ENCODE measurements at regions not wholly inside any gene's neighbourhood (a gene's known extent, or its start where the extent isn't known, plus 50 kb on each side); places are given as distances from the start of the nearest gene placed in this dataset.
A peak's percentile ranks its signal among the peaks of the same experiment; 100 is the strongest.

GRCh38 chr16:88285514-88285822 is 97.3 kb upstream of the ZNF469 start:
- H3K79me1 ChIP-seq (replicated peaks; ENCODE audit: low read length, poor library complexity, severe bottlenecking): no peaks in the 10 kb centered on the region
- H3K4me1 ChIP-seq (ENCODE audit: control insufficient read depth, insufficient read depth, low read depth, low read length): peaks cover 2% of the 10 kb centered on the region
- peak overlapping the region; percentile 23 for H4K91ac ChIP-seq (ENCODE audit: low read length)
- H2BK5ac ChIP-seq (ENCODE audit: low read depth, low read length, poor library complexity, severe bottlenecking): no peak overlapping the region
- no peak overlapping the region for H2BK15ac ChIP-seq (ENCODE audit: low read depth, poor library complexity, severe bottlenecking)
- H3K4me2 ChIP-seq (ENCODE audit: low read length, poor library complexity, severe bottlenecking): no peak overlapping the region
- no peaks in the 10 kb centered on the region for H3K36me3 ChIP-seq (ENCODE audit: control insufficient read depth in 1 of 2, insufficient read depth in 2 of 2, low read depth in 1 of 2, low read length in 2 of 2)
- H3K4me3 ChIP-seq (ENCODE audit: insufficient read depth in 1 of 2, low read depth in 1 of 2, low read length in 2 of 2): no peak overlapping the region
- H3K18ac ChIP-seq (ENCODE audit: low read depth in 1 of 2, low read length in 2 of 2): no peak overlapping the region
- H4K8ac ChIP-seq (ENCODE audit: low read length): no peak overlapping the region
- H2BK120ac ChIP-seq (ENCODE audit: low read depth, low read length): no peak overlapping the region
- DNase-seq: no peak
- no peak overlapping the region for H3K14ac ChIP-seq (ENCODE audit: low read length in 2 of 2)
- peaks cover 0 to 6% of the 10 kb centered on the region in 2 experiments for H3K27me3 ChIP-seq (ENCODE audit: control insufficient read depth in 1 of 2, insufficient read depth in 1 of 2, low read length in 2 of 2)
- no peak overlapping the region for H2BK12ac ChIP-seq (ENCODE audit: low read length in 2 of 2)
- H2AFZ ChIP-seq (ENCODE audit: low read depth, low read length): no peak overlapping the region
- no peak overlapping the region for H3K23ac ChIP-seq (ENCODE audit: low read length in 2 of 2)
- H3K27ac ChIP-seq (ENCODE audit: low read length, poor library complexity, severe bottlenecking): no peak overlapping the region
- H2AK5ac ChIP-seq (ENCODE audit: low read length, severe bottlenecking): no peak overlapping the region
- H3K4ac ChIP-seq (ENCODE audit: low read depth in 1 of 2, low read length in 2 of 2): peak overlapping the region in 1 of 2 experiments; percentile 58
- 94% methylated on average over 10 of the region's 10 CpGs for WGBS
- peaks cover 20% of the 10 kb centered on the region for H3K9me3 ChIP-seq (ENCODE audit: control insufficient read depth, low read length)
- H3K9ac ChIP-seq (ENCODE audit: low read length): no peak overlapping the region

- WGBS: 88% methylated on average over 10 of the region's 10 CpGs
Measured at GRCh38 chr16:88286301-88286923, 96.3 kb upstream of the ZNF469 start.

GRCh38 chr16:88287219-88287618 is 95.5 kb upstream of the ZNF469 start:
- H3K79me1 ChIP-seq (replicated peaks; ENCODE audit: low read length, poor library complexity, severe bottlenecking): no peaks in the 10 kb centered on the region

More at GRCh38 chr16:88286301-88286923, 96.3 kb upstream of the ZNF469 start:
- Histone ChIP-seq H3K4ac (ENCODE audit: low read depth in 1 of 2, low read length in 2 of 2) (no peak overlapping the region), H3K4me2 (ENCODE audit: low read length, poor library complexity, severe bottlenecking) (no peak overlapping the region), H2AK5ac (ENCODE audit: low read length, severe bottlenecking) (no peak overlapping the region), H3K36me3 (ENCODE audit: control insufficient read depth in 1 of 2, insufficient read depth in 2 of 2, low read depth in 1 of 2, low read length in 2 of 2) (no peaks in the 10 kb centered on the region), H3K4me3 (ENCODE audit: insufficient read depth in 1 of 2, low read depth in 1 of 2, low read length in 2 of 2) (no peak overlapping the region), H3K23ac (ENCODE audit: low read length in 2 of 2) (no peak overlapping the region), H2BK12ac (ENCODE audit: low read length in 2 of 2) (no peak overlapping the region), H3K27ac (ENCODE audit: low read length, poor library complexity, severe bottlenecking) (no peak overlapping the region), H2BK120ac (ENCODE audit: low read depth, low read length) (no peak overlapping the region), H3K9ac (ENCODE audit: low read length) (no peak overlapping the region), H4K8ac (ENCODE audit: low read length) (no peak overlapping the region), H2BK5ac (ENCODE audit: low read depth, low read length, poor library complexity, severe bottlenecking) (no peak overlapping the region), H2BK15ac (ENCODE audit: low read depth, poor library complexity, severe bottlenecking) (no peak overlapping the region), H3K4me1 (ENCODE audit: control insufficient read depth, insufficient read depth, low read depth, low read length) (peaks cover 2% of the 10 kb centered on the region), H4K91ac (ENCODE audit: low read length) (peak overlapping the region; percentile 30), H3K27me3 (ENCODE audit: control insufficient read depth in 1 of 2, insufficient read depth in 1 of 2, low read length in 2 of 2) (peaks cover 0 to 13% of the 10 kb centered on the region in 2 experiments), H3K9me3 (ENCODE audit: control insufficient read depth, low read length) (peaks cover 20% of the 10 kb centered on the region), H2AFZ (ENCODE audit: low read depth, low read length) (no peak overlapping the region), H3K18ac (ENCODE audit: low read depth in 1 of 2, low read length in 2 of 2) (peak overlapping the region; percentile 19 to 23), H3K79me1 (replicated peaks; ENCODE audit: low read length, poor library complexity, severe bottlenecking) (no peaks in the 10 kb centered on the region), H3K14ac (ENCODE audit: low read length in 2 of 2) (no peak overlapping the region)
- DNase-seq: no peak

GRCh38 chr16:88288303-88288702 is 94.5 kb upstream of the ZNF469 start:
- Histone ChIP-seq H2AK5ac (ENCODE audit: low read length, severe bottlenecking) (no peak overlapping the region), H3K4ac (ENCODE audit: low read depth in 1 of 2, low read length in 2 of 2) (no peak overlapping the region), H2AFZ (ENCODE audit: low read depth, low read length) (no peak overlapping the region), H3K36me3 (ENCODE audit: control insufficient read depth in 1 of 2, insufficient read depth in 2 of 2, low read depth in 1 of 2, low read length in 2 of 2) (no peaks in the 10 kb centered on the region), H3K4me2 (ENCODE audit: low read length, poor library complexity, severe bottlenecking) (no peak overlapping the region), H4K8ac (ENCODE audit: low read length) (no peak overlapping the region), H2BK12ac (ENCODE audit: low read length in 2 of 2) (no peak overlapping the region), H3K14ac (ENCODE audit: low read length in 2 of 2) (no peak overlapping the region), H3K23ac (ENCODE audit: low read length in 2 of 2) (no peak overlapping the region), H2BK15ac (ENCODE audit: low read depth, poor library complexity, severe bottlenecking) (no peak overlapping the region), H3K18ac (ENCODE audit: low read depth in 1 of 2, low read length in 2 of 2) (no peak overlapping the region), H2BK5ac (ENCODE audit: low read depth, low read length, poor library complexity, severe bottlenecking) (no peak overlapping the region), H3K27me3 (ENCODE audit: control insufficient read depth in 1 of 2, insufficient read depth in 1 of 2, low read length in 2 of 2) (peaks cover 0 to 8% of the 10 kb centered on the region in 2 experiments), H3K79me1 (replicated peaks; ENCODE audit: low read length, poor library complexity, severe bottlenecking) (no peaks in the 10 kb centered on the region), H3K27ac (ENCODE audit: low read length, poor library complexity, severe bottlenecking) (no peak overlapping the region), H3K4me1 (ENCODE audit: control insufficient read depth, insufficient read depth, low read depth, low read length) (peaks cover 2% of the 10 kb centered on the region), H4K91ac (ENCODE audit: low read length) (no peak overlapping the region), H3K4me3 (ENCODE audit: insufficient read depth in 1 of 2, low read depth in 1 of 2, low read length in 2 of 2) (no peak overlapping the region), H3K9me3 (ENCODE audit: control insufficient read depth, low read length) (peaks cover 20% of the 10 kb centered on the region), H3K9ac (ENCODE audit: low read length) (no peak overlapping the region), H2BK120ac (ENCODE audit: low read depth, low read length) (no peak overlapping the region)
- no peak for DNase-seq
- 89% methylated on average over 3 of the region's 3 CpGs for WGBS

More at GRCh38 chr16:88287219-88287618, 95.5 kb upstream of the ZNF469 start:
- no peak overlapping the region for H3K23ac ChIP-seq (ENCODE audit: low read length in 2 of 2)
- H3K36me3 ChIP-seq (ENCODE audit: control insufficient read depth in 1 of 2, insufficient read depth in 2 of 2, low read depth in 1 of 2, low read length in 2 of 2): no peaks in the 10 kb centered on the region
- H2AFZ ChIP-seq (ENCODE audit: low read depth, low read length): no peak overlapping the region
- H3K4ac ChIP-seq (ENCODE audit: low read depth in 1 of 2, low read length in 2 of 2): no peak overlapping the region
- no peak overlapping the region for H4K91ac ChIP-seq (ENCODE audit: low read length)
- no peak overlapping the region for H3K14ac ChIP-seq (ENCODE audit: low read length in 2 of 2)
- H2AK5ac ChIP-seq (ENCODE audit: low read length, severe bottlenecking): no peak overlapping the region
- H3K27me3 ChIP-seq (ENCODE audit: control insufficient read depth in 1 of 2, insufficient read depth in 1 of 2, low read length in 2 of 2): peaks cover 0 to 14% of the 10 kb centered on the region in 2 experiments
- H2BK5ac ChIP-seq (ENCODE audit: low read depth, low read length, poor library complexity, severe bottlenecking): no peak overlapping the region
- H2BK15ac ChIP-seq (ENCODE audit: low read depth, poor library complexity, severe bottlenecking): no peak overlapping the region
- H2BK120ac ChIP-seq (ENCODE audit: low read depth, low read length): no peak overlapping the region
- no peak overlapping the region for H3K9ac ChIP-seq (ENCODE audit: low read length)
- DNase-seq: no peak
- H3K4me3 ChIP-seq (ENCODE audit: insufficient read depth in 1 of 2, low read depth in 1 of 2, low read length in 2 of 2): no peak overlapping the region
- H3K4me2 ChIP-seq (ENCODE audit: low read length, poor library complexity, severe bottlenecking): no peak overlapping the region
- WGBS: 92% methylated on average over 3 of the region's 3 CpGs
- H3K27ac ChIP-seq (ENCODE audit: low read length, poor library complexity, severe bottlenecking): no peak overlapping the region
- peaks cover 2% of the 10 kb centered on the region for H3K4me1 ChIP-seq (ENCODE audit: control insufficient read depth, insufficient read depth, low read depth, low read length)
- H2BK12ac ChIP-seq (ENCODE audit: low read length in 2 of 2): no peak overlapping the region
- H4K8ac ChIP-seq (ENCODE audit: low read length): no peak overlapping the region
- peaks cover 20% of the 10 kb centered on the region for H3K9me3 ChIP-seq (ENCODE audit: control insufficient read depth, low read length)
- H3K18ac ChIP-seq (ENCODE audit: low read depth in 1 of 2, low read length in 2 of 2): no peak overlapping the region
